Activated CD8-positive, alpha-beta T cell treated with anti-CD3 and anti-CD28 coated beads for 36 hours (primary cell): ENCODE measurements at regions not wholly inside any gene's neighbourhood (a gene's known extent, or its start where the extent isn't known, plus 50 kb on each side); places are given as distances from the start of the nearest gene placed in this dataset.

Experiments
- ATAC-seq: fragments of 200-7000 bp; cut with Tn5 transposase; one replicate; pipeline ENCODE4 v1.10.0; 2021; ENCODE audit warnings: mild to moderate bottlenecking, moderate library complexity
- CTCF ChIA-PET: fragments of 350-600 bp; sonication (Branson Sonifier 250); formaldehyde crosslinking; loops from one replicate; lab custom pipeline; 2021; ENCODE audit warnings: antibody characterized with exemption; lab: Charles Lee
- POLR2A ChIA-PET: fragments of 350-600 bp; sonication (Branson Sonifier 250); formaldehyde crosslinking; loops from one replicate; lab custom pipeline; 2021; ENCODE audit warnings: antibody characterized with exemption; lab: Charles Lee
- DNase-seq: peaks from one replicate; pipeline ENCODE4 v3.0.0-alpha.2; 2020
- H3K27ac Mint-ChIP-seq: one replicate; pipeline ENCODE4 v1.8.0; 2021; ENCODE audit warnings: mild to moderate bottlenecking, mixed read lengths
- H3K27me3 Mint-ChIP-seq: one replicate; pipeline ENCODE4 v1.8.0; 2021; ENCODE audit warnings: mixed read lengths
- H3K36me3 Mint-ChIP-seq: one replicate; pipeline ENCODE4 v1.8.0; 2021; ENCODE audit warnings: low read depth, mixed read lengths
- H3K4me1 Mint-ChIP-seq: one replicate; pipeline ENCODE4 v1.8.0; 2021; ENCODE audit warnings: low read depth, mixed read lengths
- H3K4me3 Mint-ChIP-seq: one replicate; pipeline ENCODE4 v1.8.0; 2021; ENCODE audit warnings: mild to moderate bottlenecking, moderate library complexity, mixed read lengths
- H3K9me3 Mint-ChIP-seq: one replicate; pipeline ENCODE4 v1.8.0; 2021; ENCODE audit warnings: mixed read lengths
- CTCF ChIP-seq: fragments of 200-600 bp; IDR thresholded peaks from one replicate; pipeline ENCODE4 v1.8.0; 2022; ENCODE audit warnings: antibody characterized with exemption, mild to moderate bottlenecking
- intact Hi-C: fragments of 100-400 bp; cut with micrococcal nuclease; formaldehyde crosslinking; loops from one replicate; pipeline ENCODE4 v1.10.0; 2022

DNA sequence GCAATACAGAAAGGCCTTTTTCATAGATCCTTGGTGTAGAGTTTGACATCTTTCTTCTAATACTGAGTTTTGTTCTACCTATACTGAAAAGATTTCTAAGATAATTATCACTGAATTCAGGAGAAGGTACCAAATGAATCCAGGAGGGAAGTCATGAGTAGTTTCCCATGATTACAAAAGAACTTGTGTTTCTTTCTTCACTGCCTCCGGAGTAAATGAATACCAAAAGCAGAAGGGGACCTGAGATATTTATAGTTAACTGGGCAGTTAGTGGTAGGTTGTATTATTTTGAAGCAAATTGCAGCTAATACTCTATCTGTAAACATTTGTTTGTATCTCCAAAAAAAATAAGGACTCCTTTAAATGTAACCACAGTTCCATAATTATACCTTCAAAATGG lies 175.4 kb downstream of the SUCNR1 start:
- intact Hi-C loops: no loop called here
- no peaks in the 10 kb centered on the region for H3K36me3 Mint-ChIP-seq
- peaks cover 2% of the 10 kb centered on the region for H3K27me3 Mint-ChIP-seq

DNA sequence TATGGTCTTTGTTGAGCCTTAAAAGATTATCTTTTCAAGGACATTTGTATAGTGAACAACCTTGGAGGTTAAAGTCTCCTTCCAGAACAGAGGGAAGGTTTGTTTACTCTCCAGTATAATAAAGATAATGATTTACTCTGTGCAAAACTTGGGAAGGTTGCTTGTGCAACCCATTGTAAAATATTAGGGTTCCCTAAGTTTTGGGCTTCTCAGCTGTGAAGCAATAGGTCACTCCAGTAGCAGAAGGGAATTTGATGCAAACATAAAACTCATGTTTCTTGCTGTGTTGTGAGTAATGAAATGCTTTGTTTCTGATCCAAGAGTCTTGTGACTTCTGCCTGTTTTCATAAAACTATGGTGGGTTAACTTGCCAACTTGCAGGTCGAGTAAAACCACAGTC lies 177.5 kb downstream of the SUCNR1 start:
- POLR2A ChIA-PET: interaction anchor here (0.7 kb wide), 1 partner anchor 35 kb away, joined by 3 read pairs; no protein-coding TSS in a partner anchor
- no peaks in the 10 kb centered on the region for H3K36me3 Mint-ChIP-seq
- intact Hi-C loops: no loop called here

More for the DNA sequence above, 175.4 kb downstream of the SUCNR1 start:
- Mint-ChIP-seq H3K27ac (no peak overlapping the region), H3K4me3 (no peak overlapping the region), H3K4me1 (peaks cover 4% of the 10 kb centered on the region), H3K9me3 (no peaks in the 10 kb centered on the region)
- no peak for ATAC-seq
- CTCF ChIA-PET: no interaction called here
- POLR2A ChIA-PET: no interaction called here
- no peak for DNase-seq
- TF ChIP-seq CTCF: no peak

GRCh38 chr3:152051501-152052404 lies 178.3 kb downstream of the SUCNR1 start:
- ATAC-seq (no peak), DNase-seq (no peak)
- no peak overlapping the region for H3K27ac Mint-ChIP-seq
- no peak for TF ChIP-seq CTCF
- no peaks in the 10 kb centered on the region for H3K36me3 Mint-ChIP-seq
- POLR2A ChIA-PET: interaction anchor here (0.7 kb wide), 1 partner anchor 36 kb away, joined by 3 read pairs; no protein-coding TSS in a partner anchor
- no peaks in the 10 kb centered on the region for H3K4me1 Mint-ChIP-seq
- H3K27me3 Mint-ChIP-seq: peaks cover 2% of the 10 kb centered on the region
- intact Hi-C loops: no loop called here
- no peaks in the 10 kb centered on the region for H3K9me3 Mint-ChIP-seq
- H3K4me3 Mint-ChIP-seq: no peak overlapping the region
- CTCF ChIA-PET: no interaction called here

More for the DNA sequence above, 177.5 kb downstream of the SUCNR1 start:
- CTCF ChIA-PET: no interaction called here
- Mint-ChIP-seq H3K4me3 (no peak overlapping the region), H3K4me1 (peaks cover 4% of the 10 kb centered on the region), H3K27ac (no peak overlapping the region), H3K9me3 (no peaks in the 10 kb centered on the region), H3K27me3 (peaks cover 2% of the 10 kb centered on the region)
- DNase-seq: no peak
- TF ChIP-seq CTCF: no peak
- no peak for ATAC-seq

- CTCF ChIA-PET: no interaction called here
- ATAC-seq: no peak
- no peak for TF ChIP-seq CTCF
- no peaks in the 10 kb centered on the region for H3K36me3 Mint-ChIP-seq
- H3K9me3 Mint-ChIP-seq: no peaks in the 10 kb centered on the region
- no peak overlapping the region for H3K27ac Mint-ChIP-seq
- intact Hi-C loops: no loop called here
- no peak for DNase-seq
- H3K4me3 Mint-ChIP-seq: no peak overlapping the region
- POLR2A ChIA-PET: no interaction called here
- no peaks in the 10 kb centered on the region for H3K4me1 Mint-ChIP-seq
- peaks cover 2% of the 10 kb centered on the region for H3K27me3 Mint-ChIP-seq
Measured at GRCh38 chr3:152053866-152054265, 180.4 kb downstream of the SUCNR1 start.

- ChIA-PET POLR2A (no interaction called here), CTCF (interaction anchor here (1.5 kb wide), 1 partner anchor 471 kb away, joined by 3 read pairs; no protein-coding TSS in a partner anchor)
- Mint-ChIP-seq H3K4me1 (no peaks in the 10 kb centered on the region), H3K36me3 (no peaks in the 10 kb centered on the region), H3K27ac (no peak overlapping the region), H3K4me3 (no peak overlapping the region), H3K9me3 (no peaks in the 10 kb centered on the region), H3K27me3 (peaks cover 2% of the 10 kb centered on the region)
- ATAC-seq (no peak), DNase-seq (no peak)
- no peak for TF ChIP-seq CTCF
- intact Hi-C loops: no loop called here
Measured at GRCh38 chr3:152054315-152054714, 180.9 kb downstream of the SUCNR1 start.
